ENCODE measurements at regions not wholly inside any gene's neighbourhood (a gene's known extent, or its start where the extent isn't known, plus 50 kb on each side); places are given as distances from the start of the nearest gene placed in this dataset.

- in situ Hi-C loops (cut with MboI; ENCODE audit: low sequenced_read_pairs), result no loop called here
These were observed 60.9 kb upstream of the TJP1 start for GRCh38 chr15:29883126-29883525.

- in situ Hi-C loops (cut with MboI; ENCODE audit: low sequenced_read_pairs), result no loop called here
These were observed 58.6 kb upstream of the TJP1 start for GRCh38 chr15:29880886-29881285.

- in situ Hi-C loops (cut with MboI; ENCODE audit: low sequenced_read_pairs), result no loop called here
These were observed 58.1 kb upstream of the TJP1 start for GRCh38 chr15:29880341-29880740.

- in situ Hi-C loops (cut with MboI; ENCODE audit: low sequenced_read_pairs), result no loop called here
These were observed 52.7 kb upstream of the TJP1 start for GRCh38 chr15:29874977-29875376.

- in situ Hi-C loops (cut with MboI; ENCODE audit: low sequenced_read_pairs), result no loop called here
These were observed 51.7 kb upstream of the TJP1 start for GRCh38 chr15:29873947-29874411.

GRCh38 chr15:29873264-29873663 is 51.0 kb upstream of the TJP1 start:
- in situ Hi-C loops (cut with MboI; ENCODE audit: low sequenced_read_pairs), result no loop called here

- in situ Hi-C loops (cut with MboI; ENCODE audit: low sequenced_read_pairs), result no loop called here
These were observed 50.4 kb upstream of the TJP1 start for GRCh38 chr15:29872716-29873115.

Data from HL-60/S4 treated with retinoic acid at 250 ng/mL for 4 days and 3 days (cell line).